ENCODE measurements at regions not wholly inside any gene's neighbourhood (a gene's known extent, or its start where the extent isn't known, plus 50 kb on each side); places are given as distances from the start of the nearest gene placed in this dataset.

- no CpG with 5 or more reads among the region's 1 CpG for WGBS (ENCODE audit: insufficient coverage)
- Mint-ChIP-seq H3K4me1 (no peaks in the 10 kb centered on the region), H3K4me3 (no peak overlapping the region), H3K9me3 (peaks cover 0 to 4% (median 0%) of the 10 kb centered on the region in 3 donors), H3K27me3 (peaks cover 35 to 38% of the 10 kb centered on the region in 2 donors), H3K36me3 (no peaks in the 10 kb centered on the region), H3K27ac (no peak overlapping the region)
- Histone ChIP-seq H3K27ac (ENCODE audit: low read length) (no peak overlapping the region), H3K4me1 (ENCODE audit: control insufficient read depth in 1 of 2, extremely low read depth in 1 of 2, insufficient read depth in 2 of 2, low read length in 2 of 2) (no peaks in the 10 kb centered on the region), H3K36me3 (ENCODE audit: control insufficient read depth in 2 of 2, extremely low read depth in 1 of 2, insufficient read depth in 1 of 2, low read length in 1 of 2) (no peaks in the 10 kb centered on the region), H3K4me3 (ENCODE audit: control insufficient read depth in 1 of 2, extremely low read depth in 1 of 2, low read length in 1 of 2) (no peak overlapping the region), H3K27me3 (replicated peaks in 1 of 2; ENCODE audit: control insufficient read depth in 2 of 2, extremely low read depth in 1 of 2, insufficient read depth in 2 of 2, low read length in 1 of 2) (peaks cover 0 to 4% of the 10 kb centered on the region in 2 experiments), H3K9me3 (no peaks in the 10 kb centered on the region)
- DNase-seq (no peak), ATAC-seq (replicated peaks in 1 of 4) (no peak)
- ChIA-PET CTCF (no interaction called here), POLR2A (no interaction called here)
Observed at GRCh38 chr2:55763721-55764120, 70.1 kb upstream of the PNPT1 start.

- no peak for DNase-seq
- H3K36me3 ChIP-seq (ENCODE audit: control insufficient read depth in 2 of 2, extremely low read depth in 1 of 2, insufficient read depth in 1 of 2, low read length in 1 of 2), result no peaks in the 10 kb centered on the region
- H3K9me3 Mint-ChIP-seq, result no peaks in the 10 kb centered on the region
- WGBS (ENCODE audit: insufficient coverage), result 82% methylated on average over 2 of the region's 2 CpGs
- H3K4me1 ChIP-seq (ENCODE audit: control insufficient read depth in 1 of 2, extremely low read depth in 1 of 2, insufficient read depth in 2 of 2, low read length in 2 of 2), result no peaks in the 10 kb centered on the region
- H3K4me3 Mint-ChIP-seq, result no peak overlapping the region
- H3K4me1 Mint-ChIP-seq, result no peaks in the 10 kb centered on the region
- H3K36me3 Mint-ChIP-seq, result no peaks in the 10 kb centered on the region
- CTCF ChIA-PET, result no interaction called here
- ATAC-seq (replicated peaks in 1 of 4), result no peak
- H3K9me3 ChIP-seq, result no peaks in the 10 kb centered on the region
- no peak overlapping the region for H3K4me3 ChIP-seq (ENCODE audit: control insufficient read depth in 1 of 2, extremely low read depth in 1 of 2, low read length in 1 of 2)
- H3K27ac Mint-ChIP-seq, result no peak overlapping the region
- H3K27me3 ChIP-seq (replicated peaks in 1 of 2; ENCODE audit: control insufficient read depth in 2 of 2, extremely low read depth in 1 of 2, insufficient read depth in 2 of 2, low read length in 1 of 2), result peaks cover 0 to 4% of the 10 kb centered on the region in 2 experiments
- POLR2A ChIA-PET, result no interaction called here
- no peak overlapping the region for H3K27ac ChIP-seq (ENCODE audit: low read length)
- H3K27me3 Mint-ChIP-seq, result peaks cover 31 to 33% of the 10 kb centered on the region in 2 donors
Observed at GRCh38 chr2:55761526-55761925, 67.9 kb upstream of the PNPT1 start.

- Histone ChIP-seq H3K9me3 (no peaks in the 10 kb centered on the region), H3K4me1 (ENCODE audit: control insufficient read depth in 1 of 2, extremely low read depth in 1 of 2, insufficient read depth in 2 of 2, low read length in 2 of 2) (no peaks in the 10 kb centered on the region), H3K4me3 (ENCODE audit: control insufficient read depth in 1 of 2, extremely low read depth in 1 of 2, low read length in 1 of 2) (no peak overlapping the region), H3K27me3 (replicated peaks in 1 of 2; ENCODE audit: control insufficient read depth in 2 of 2, extremely low read depth in 1 of 2, insufficient read depth in 2 of 2, low read length in 1 of 2) (peaks cover 0 to 4% of the 10 kb centered on the region in 2 experiments), H3K27ac (ENCODE audit: low read length) (no peak overlapping the region), H3K36me3 (ENCODE audit: control insufficient read depth in 2 of 2, extremely low read depth in 1 of 2, insufficient read depth in 1 of 2, low read length in 1 of 2) (no peaks in the 10 kb centered on the region)
- DNase-seq, result no peak
- Mint-ChIP-seq H3K27me3 (peaks cover 31 to 33% of the 10 kb centered on the region in 2 donors), H3K9me3 (no peaks in the 10 kb centered on the region), H3K36me3 (no peaks in the 10 kb centered on the region), H3K4me3 (no peak overlapping the region), H3K27ac (no peak overlapping the region), H3K4me1 (no peaks in the 10 kb centered on the region)
- ATAC-seq (replicated peaks in 1 of 4), result no peak
- CTCF ChIA-PET, result no interaction called here
- POLR2A ChIA-PET, result no interaction called here
Observed at GRCh38 chr2:55761024-55761423, 67.4 kb upstream of the PNPT1 start.

GRCh38 chr2:55760125-55760524, 66.5 kb upstream of the PNPT1 start:
- peaks cover 0 to 4% of the 10 kb centered on the region in 2 experiments for H3K27me3 ChIP-seq (replicated peaks in 1 of 2; ENCODE audit: control insufficient read depth in 2 of 2, extremely low read depth in 1 of 2, insufficient read depth in 2 of 2, low read length in 1 of 2)
- Mint-ChIP-seq H3K9me3 (no peaks in the 10 kb centered on the region), H3K36me3 (no peaks in the 10 kb centered on the region), H3K27ac (no peak overlapping the region), H3K27me3 (peaks cover 29 to 30% of the 10 kb centered on the region in 2 donors), H3K4me3 (no peak overlapping the region), H3K4me1 (no peaks in the 10 kb centered on the region)
- WGBS (ENCODE audit: insufficient coverage), result no CpG with 5 or more reads among the region's 2 CpGs
- no peak overlapping the region for H3K4me3 ChIP-seq (ENCODE audit: control insufficient read depth in 1 of 2, extremely low read depth in 1 of 2, low read length in 1 of 2)
- no peaks in the 10 kb centered on the region for H3K36me3 ChIP-seq (ENCODE audit: control insufficient read depth in 2 of 2, extremely low read depth in 1 of 2, insufficient read depth in 1 of 2, low read length in 1 of 2)
- no peak for DNase-seq
- ATAC-seq (replicated peaks in 1 of 4), result no peak
- CTCF ChIA-PET, result no interaction called here
- no peak overlapping the region for H3K27ac ChIP-seq (ENCODE audit: low read length)
- POLR2A ChIA-PET, result no interaction called here
- H3K9me3 ChIP-seq, result no peaks in the 10 kb centered on the region
- H3K4me1 ChIP-seq (ENCODE audit: control insufficient read depth in 1 of 2, extremely low read depth in 1 of 2, insufficient read depth in 2 of 2, low read length in 2 of 2), result no peaks in the 10 kb centered on the region

- WGBS (ENCODE audit: insufficient coverage), result 78% methylated on average over 3 of the region's 5 CpGs
- H3K4me3 ChIP-seq (ENCODE audit: control insufficient read depth in 1 of 2, extremely low read depth in 1 of 2, low read length in 1 of 2), result no peak overlapping the region
- Mint-ChIP-seq H3K9me3 (peaks cover 0 to 4% (median 0%) of the 10 kb centered on the region in 3 donors), H3K27ac (no peak overlapping the region), H3K36me3 (no peaks in the 10 kb centered on the region), H3K4me3 (no peak overlapping the region), H3K4me1 (no peaks in the 10 kb centered on the region), H3K27me3 (peaks cover 29 to 30% of the 10 kb centered on the region in 2 donors)
- H3K4me1 ChIP-seq (ENCODE audit: control insufficient read depth in 1 of 2, extremely low read depth in 1 of 2, insufficient read depth in 2 of 2, low read length in 2 of 2), result no peaks in the 10 kb centered on the region
- H3K9me3 ChIP-seq, result no peaks in the 10 kb centered on the region
- H3K27ac ChIP-seq (ENCODE audit: low read length), result no peak overlapping the region
- CTCF ChIA-PET, result interaction anchor here in 1 of 2 donors (0.7 kb wide), 1 partner anchor 1739 kb away, joined by 3 read pairs; no protein-coding TSS in a partner anchor
- ATAC-seq (replicated peaks in 1 of 4), result no peak
- H3K27me3 ChIP-seq (replicated peaks in 1 of 2; ENCODE audit: control insufficient read depth in 2 of 2, extremely low read depth in 1 of 2, insufficient read depth in 2 of 2, low read length in 1 of 2), result peaks cover 0 to 4% of the 10 kb centered on the region in 2 experiments
- no peak for DNase-seq
- H3K36me3 ChIP-seq (ENCODE audit: control insufficient read depth in 2 of 2, extremely low read depth in 1 of 2, insufficient read depth in 1 of 2, low read length in 1 of 2), result no peaks in the 10 kb centered on the region
- POLR2A ChIA-PET, result interaction anchor here in 1 of 2 donors (0.5 to 0.6 kb wide), 2 partner anchors 240 to 253 kb away, joined by 3 read pairs; no protein-coding TSS in a partner anchor
Observed at GRCh38 chr2:55759271-55759921, 65.8 kb upstream of the PNPT1 start.

- Histone ChIP-seq H3K9me3 (no peaks in the 10 kb centered on the region), H3K36me3 (ENCODE audit: control insufficient read depth in 2 of 2, extremely low read depth in 1 of 2, insufficient read depth in 1 of 2, low read length in 1 of 2) (no peaks in the 10 kb centered on the region), H3K27ac (ENCODE audit: low read length) (no peak overlapping the region), H3K4me3 (ENCODE audit: control insufficient read depth in 1 of 2, extremely low read depth in 1 of 2, low read length in 1 of 2) (no peak overlapping the region), H3K27me3 (replicated peaks in 1 of 2; ENCODE audit: control insufficient read depth in 2 of 2, extremely low read depth in 1 of 2, insufficient read depth in 2 of 2, low read length in 1 of 2) (no peaks in the 10 kb centered on the region), H3K4me1 (ENCODE audit: control insufficient read depth in 1 of 2, extremely low read depth in 1 of 2, insufficient read depth in 2 of 2, low read length in 2 of 2) (no peaks in the 10 kb centered on the region)
- ATAC-seq (replicated peaks in 1 of 4) (no peak), DNase-seq (no peak)
- Mint-ChIP-seq H3K27me3 (peaks cover 3 to 18% of the 10 kb centered on the region in 2 donors), H3K27ac (no peak overlapping the region), H3K9me3 (peaks cover 0 to 14% (median 0%) of the 10 kb centered on the region in 3 donors), H3K4me3 (no peak overlapping the region), H3K4me1 (no peaks in the 10 kb centered on the region), H3K36me3 (no peaks in the 10 kb centered on the region)
- WGBS (ENCODE audit: insufficient coverage), result 0% methylated on average over 1 of the region's 1 CpG
- POLR2A ChIA-PET, result no interaction called here
- CTCF ChIA-PET, result no interaction called here
Observed at GRCh38 chr2:55751966-55752365, 58.3 kb upstream of the PNPT1 start.

GRCh38 chr2:55743583-55743982, 49.9 kb upstream of the PNPT1 start:
- ATAC-seq (replicated peaks in 1 of 4), result no peak
- CTCF ChIA-PET, result no interaction called here

More at GRCh38 chr2:55743583-55743982, 49.9 kb upstream of the PNPT1 start:
- no peaks in the 10 kb centered on the region for H3K4me1 ChIP-seq (ENCODE audit: control insufficient read depth in 1 of 2, extremely low read depth in 1 of 2, insufficient read depth in 2 of 2, low read length in 2 of 2)
- peaks cover 27 to 37% of the 10 kb centered on the region in 2 donors for H3K27me3 Mint-ChIP-seq
- no peak overlapping the region for H3K4me3 ChIP-seq (ENCODE audit: control insufficient read depth in 1 of 2, extremely low read depth in 1 of 2, low read length in 1 of 2)
- no peaks in the 10 kb centered on the region for H3K9me3 Mint-ChIP-seq
- no peaks in the 10 kb centered on the region for H3K27me3 ChIP-seq (replicated peaks in 1 of 2; ENCODE audit: control insufficient read depth in 2 of 2, extremely low read depth in 1 of 2, insufficient read depth in 2 of 2, low read length in 1 of 2)
- H3K4me1 Mint-ChIP-seq, result no peaks in the 10 kb centered on the region
- H3K27ac ChIP-seq (ENCODE audit: low read length), result no peak overlapping the region
- DNase-seq, result no peak
- no peak overlapping the region for H3K4me3 Mint-ChIP-seq
- no peaks in the 10 kb centered on the region for H3K9me3 ChIP-seq
- H3K36me3 Mint-ChIP-seq, result no peaks in the 10 kb centered on the region
- no CpG with 5 or more reads among the region's 1 CpG for WGBS (ENCODE audit: insufficient coverage)
- H3K27ac Mint-ChIP-seq, result no peak overlapping the region
- no peaks in the 10 kb centered on the region for H3K36me3 ChIP-seq (ENCODE audit: control insufficient read depth in 2 of 2, extremely low read depth in 1 of 2, insufficient read depth in 1 of 2, low read length in 1 of 2)
- POLR2A ChIA-PET, result no interaction called here

All from T-cell (primary cell).